HG03439 (cell line): ENCODE measurements at regions not wholly inside any gene's neighbourhood (a gene's known extent, or its start where the extent isn't known, plus 50 kb on each side); places are given as distances from the start of the nearest gene placed in this dataset.

ENCODE experiments used
- ATAC-seq: cut with Tn5 transposase; IDR thresholded peaks from one replicate; pipeline ENCODE4 v1.9.1; 2021; ENCODE audit warnings: mild to moderate bottlenecking, moderate library complexity; ENCODE audit not compliant: unreplicated experiment

GRCh38 chr7:25994433-25994994 is 157.5 kb upstream of the NFE2L3 start:
- no peak for ATAC-seq

GRCh38 chr7:25995216-25995615 is 156.8 kb upstream of the NFE2L3 start:
- ATAC-seq = no peak

DNA sequence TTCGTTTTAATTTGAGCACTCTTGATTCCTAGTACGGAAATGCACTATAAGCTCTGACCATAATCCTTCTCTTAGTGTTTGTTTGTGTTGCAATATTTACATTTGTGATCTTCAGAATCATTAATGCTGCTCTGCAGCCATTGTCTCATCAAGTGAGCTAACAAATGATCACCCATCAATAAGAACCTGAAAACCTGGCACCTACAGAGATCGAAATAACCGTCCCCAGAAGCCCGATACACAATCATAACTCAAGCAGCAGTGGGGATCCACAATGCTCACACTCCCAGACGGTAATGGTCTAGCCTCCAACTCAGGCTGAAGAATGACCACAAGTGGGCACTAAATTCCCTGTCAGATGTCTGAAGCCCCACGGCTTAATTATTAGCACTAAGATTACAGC is 156.0 kb upstream of the NFE2L3 start:
- ATAC-seq = no peak

GRCh38 chr7:25998499-25998898 is 153.5 kb upstream of the NFE2L3 start:
- no peak for ATAC-seq

GRCh38 chr7:26000841-26001240 is 151.2 kb upstream of the NFE2L3 start:
- no peak for ATAC-seq

DNA sequence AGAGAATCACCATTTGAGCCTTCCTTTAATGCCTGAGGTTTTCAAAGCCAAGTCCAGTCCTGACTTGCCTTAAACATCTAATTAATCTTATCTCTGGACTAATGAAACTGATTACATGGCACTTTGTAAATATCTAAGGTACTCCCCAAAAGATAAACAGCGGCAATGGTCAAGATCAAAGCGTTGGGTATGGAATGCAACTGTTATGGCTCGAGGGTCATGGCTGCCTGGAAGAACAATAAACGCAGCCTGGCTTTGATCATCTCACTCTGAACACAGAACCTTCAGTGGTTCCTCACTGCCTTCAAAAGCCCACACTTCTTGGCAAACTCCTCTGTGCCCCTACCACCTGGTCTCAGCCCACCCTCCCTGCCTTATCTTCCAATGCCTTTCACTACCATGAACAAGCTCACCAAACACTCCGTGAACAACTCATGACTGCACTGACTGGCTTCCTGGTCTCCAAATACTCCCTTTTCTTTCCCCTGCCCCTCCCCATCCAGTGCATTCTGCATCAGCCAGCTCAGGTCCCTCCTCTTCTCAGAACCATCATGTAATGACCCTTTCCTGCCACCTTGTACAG is 150.2 kb upstream of the NFE2L3 start:
- no peak for ATAC-seq

DNA sequence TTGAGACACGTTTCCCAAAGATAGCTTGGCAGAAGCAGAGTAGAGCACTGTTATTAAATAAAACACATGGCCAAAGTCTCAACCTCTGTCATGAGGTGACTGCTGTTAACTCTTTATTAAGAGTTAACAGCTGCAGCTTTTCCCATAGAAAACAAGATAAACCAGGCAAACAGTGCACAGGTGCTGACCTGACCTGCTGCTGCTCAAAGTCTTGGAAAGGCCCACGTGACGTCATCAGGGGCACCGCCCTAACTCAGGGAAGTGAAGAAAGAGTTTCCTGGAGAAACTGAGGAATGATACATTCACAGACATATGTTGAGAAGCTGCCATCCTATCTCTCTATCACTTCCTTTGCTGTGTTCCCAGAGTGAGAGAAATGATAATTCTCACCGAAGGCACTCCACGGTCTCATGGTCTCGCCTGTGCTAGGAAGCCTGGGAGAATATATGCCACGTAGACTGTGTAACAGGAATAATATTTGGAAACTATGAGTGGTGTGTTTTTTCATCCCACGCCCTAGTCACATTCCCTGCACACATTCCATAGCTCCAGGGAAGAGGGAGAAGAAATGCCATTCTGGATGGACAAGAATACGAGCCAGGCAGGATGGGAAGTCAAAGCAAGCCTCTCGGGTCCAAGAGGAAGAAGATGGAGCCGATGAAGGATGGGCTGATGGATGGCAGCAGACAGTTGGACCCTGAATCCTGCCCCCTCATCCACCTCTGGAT is 146.2 kb upstream of the NFE2L3 start:
- ATAC-seq = no peak

DNA sequence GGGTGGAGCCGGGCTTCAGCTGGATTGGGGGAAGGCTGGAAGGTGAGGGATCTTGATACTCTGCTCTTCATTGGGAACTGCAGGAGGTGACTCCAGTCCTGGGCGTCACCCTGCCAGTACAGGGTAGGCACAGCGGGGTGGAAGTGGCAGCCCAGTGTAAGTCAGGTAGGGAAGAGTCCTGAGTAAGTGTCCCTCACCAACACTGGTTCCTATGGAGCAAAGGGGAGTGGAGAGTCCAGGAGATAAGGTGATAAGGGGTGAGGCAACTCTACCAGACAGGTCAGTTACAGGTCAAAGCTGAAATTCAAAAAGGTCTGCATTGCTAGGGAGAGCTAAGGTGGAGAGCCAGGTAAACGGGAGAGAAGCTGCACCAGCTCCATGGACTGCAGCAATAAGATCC is 145.6 kb upstream of the NFE2L3 start:
- ATAC-seq = no peak

GRCh38 chr7:26007510-26007909 is 144.5 kb upstream of the NFE2L3 start:
- no peak for ATAC-seq

DNA sequence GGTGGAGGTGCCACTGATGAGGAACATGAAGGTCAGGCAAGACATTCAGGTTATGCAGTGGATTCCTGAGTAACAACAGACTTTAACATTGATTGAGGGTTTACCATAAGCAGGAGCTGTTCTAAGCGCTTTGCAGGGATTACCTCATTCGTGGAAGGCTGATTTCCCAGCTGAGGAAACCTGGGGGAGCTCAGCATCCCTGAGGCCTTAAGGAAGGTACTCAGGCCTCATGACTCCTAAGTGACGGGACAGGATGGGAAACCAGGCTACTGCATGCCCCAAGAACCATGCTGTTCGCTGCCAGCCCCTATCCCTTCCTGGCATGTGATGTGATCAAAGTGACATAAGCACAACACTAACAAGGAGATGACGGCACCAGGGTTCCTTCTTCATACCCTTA is 143.6 kb upstream of the NFE2L3 start:
- no peak for ATAC-seq

DNA sequence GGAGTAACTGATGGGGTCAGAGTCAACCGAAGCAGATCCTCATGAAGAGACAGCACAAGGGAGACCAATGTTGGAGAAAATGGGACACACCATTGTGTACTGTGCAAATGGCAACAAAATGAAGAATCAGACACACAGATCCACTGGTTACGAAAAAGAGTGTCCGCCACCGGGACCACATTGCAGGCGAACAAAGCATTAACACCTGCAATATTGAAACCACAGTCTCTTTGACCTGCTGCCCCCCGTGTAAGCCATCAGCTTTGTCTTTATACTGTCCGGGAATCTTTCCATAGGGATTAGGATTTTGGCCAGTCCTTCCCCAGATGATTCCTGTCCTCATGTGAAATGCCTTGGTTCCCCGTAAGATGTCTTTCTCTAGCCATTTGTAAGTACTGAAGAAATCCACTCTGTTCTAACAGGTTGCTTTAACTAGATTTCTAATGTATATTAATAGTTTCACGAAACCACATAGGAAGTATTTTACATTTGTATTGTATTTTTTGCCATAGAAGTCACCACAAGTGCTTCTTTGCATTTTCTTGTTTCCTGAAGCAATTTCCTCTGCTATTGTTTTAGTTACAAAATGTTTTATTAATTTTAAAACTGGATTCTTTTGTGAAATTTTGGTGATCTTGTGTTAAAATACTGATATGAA is 140.8 kb upstream of the NFE2L3 start:
- peak; percentile 75 for ATAC-seq

DNA sequence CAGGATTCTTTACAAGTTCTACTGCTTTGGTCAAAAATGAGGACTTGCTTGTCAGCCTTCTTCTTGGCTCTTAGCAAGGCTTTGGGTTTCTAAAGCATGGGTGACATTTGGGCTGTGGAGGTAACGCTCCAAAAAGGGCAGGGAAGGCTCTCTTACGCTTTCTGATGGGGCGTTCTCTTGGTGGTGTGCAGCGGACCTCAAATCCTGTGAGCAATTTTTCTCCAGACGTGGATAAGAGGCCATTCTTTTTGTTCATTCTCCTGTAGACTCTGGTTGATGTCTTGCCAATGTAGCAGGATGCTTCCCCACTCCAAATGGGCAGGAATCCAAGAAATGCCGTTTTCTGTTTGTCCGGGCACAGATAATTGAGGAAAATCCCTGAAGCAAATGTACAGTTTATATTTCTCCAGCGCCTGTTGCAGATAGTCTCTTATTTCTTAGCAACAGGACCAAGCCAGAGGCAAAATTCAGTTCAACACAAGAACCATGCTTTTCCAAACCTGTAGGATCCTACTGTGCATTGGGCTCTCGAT is 138.4 kb upstream of the NFE2L3 start:
- no peak for ATAC-seq

GRCh38 chr7:26022982-26023381 is 129.0 kb upstream of the NFE2L3 start:
- ATAC-seq = no peak

DNA sequence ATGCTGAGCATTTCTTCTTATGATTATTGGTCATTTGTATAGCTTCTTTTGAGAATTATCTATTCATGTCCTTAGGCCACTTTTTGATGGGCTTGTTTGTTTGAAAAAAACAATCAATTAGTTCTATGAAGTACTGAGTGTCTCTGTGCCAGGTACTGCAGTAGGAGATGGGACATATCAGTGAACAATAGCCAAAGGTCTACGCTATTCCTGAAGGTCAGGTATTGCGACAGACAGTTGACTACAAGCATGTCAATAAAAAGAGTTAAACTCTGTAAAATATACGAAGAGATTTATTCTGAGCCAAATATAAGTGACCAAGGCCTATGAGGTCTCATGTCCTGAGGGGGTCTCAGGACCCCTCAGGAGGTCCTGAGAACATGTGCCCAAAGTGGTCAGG is 122.1 kb upstream of the NFE2L3 start:
- no peak for ATAC-seq

- ATAC-seq = no peak
Measured at GRCh38 chr7:26034391-26034790, 117.6 kb upstream of the NFE2L3 start.

- no peak for ATAC-seq
Measured at GRCh38 chr7:26035552-26035951, 116.4 kb upstream of the NFE2L3 start.

DNA sequence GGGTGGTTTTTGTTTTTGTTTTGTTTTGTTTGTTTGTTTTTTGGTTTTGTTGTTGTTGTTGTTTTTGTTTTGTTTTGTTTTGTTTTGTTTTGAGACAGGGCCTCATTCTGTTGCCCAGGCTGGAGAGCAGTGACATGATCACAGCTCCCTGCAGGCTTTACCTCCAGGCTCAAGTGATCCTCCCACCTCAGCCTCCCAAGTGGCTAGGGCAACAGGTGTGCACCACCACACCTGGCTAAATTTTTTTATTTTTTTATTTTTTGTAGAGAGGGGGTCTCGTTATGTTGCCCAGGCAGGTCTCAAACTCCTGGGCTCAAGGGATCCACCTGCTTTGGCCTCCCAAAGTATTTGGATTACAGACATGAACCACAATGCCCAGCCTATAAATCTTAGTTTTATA is 115.9 kb upstream of the NFE2L3 start:
- no peak for ATAC-seq

GRCh38 chr7:26038201-26038990 is 113.6 kb upstream of the NFE2L3 start:
- ATAC-seq = no peak

DNA sequence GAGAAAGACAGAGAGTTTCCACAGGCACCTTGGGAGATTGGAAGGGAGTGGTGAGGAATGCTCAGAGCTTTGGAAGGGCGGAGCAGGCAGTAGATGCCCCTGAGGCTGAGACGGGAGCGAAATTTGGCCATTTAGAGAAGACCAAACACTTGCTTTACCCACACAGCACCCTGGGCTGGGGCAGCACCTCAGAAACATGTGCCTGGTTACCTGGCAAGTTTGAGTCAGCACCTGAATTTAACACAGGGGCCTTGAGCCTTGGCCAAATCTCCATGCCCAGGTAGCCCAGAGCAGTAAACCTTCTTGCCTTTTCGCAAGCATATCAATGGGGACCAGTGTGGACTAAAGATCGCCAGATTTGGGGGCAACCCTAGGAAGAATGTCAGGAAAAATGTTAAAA is 111.9 kb upstream of the NFE2L3 start:
- ATAC-seq = no peak

- no peak for ATAC-seq
Measured at GRCh38 chr7:26042237-26042636, 109.8 kb upstream of the NFE2L3 start.

- no peak for ATAC-seq
Measured at GRCh38 chr7:26043801-26044200, 108.2 kb upstream of the NFE2L3 start.
